ENCODE measurements at regions not wholly inside any gene's neighbourhood (a gene's known extent, or its start where the extent isn't known, plus 50 kb on each side); places are given as distances from the start of the nearest gene placed in this dataset.
"Not testable (repeated sequence)": the region's sequence is repeated elsewhere in the genome, so short reads cannot be mapped to it uniquely, and the experiment has no call there.

DNA sequence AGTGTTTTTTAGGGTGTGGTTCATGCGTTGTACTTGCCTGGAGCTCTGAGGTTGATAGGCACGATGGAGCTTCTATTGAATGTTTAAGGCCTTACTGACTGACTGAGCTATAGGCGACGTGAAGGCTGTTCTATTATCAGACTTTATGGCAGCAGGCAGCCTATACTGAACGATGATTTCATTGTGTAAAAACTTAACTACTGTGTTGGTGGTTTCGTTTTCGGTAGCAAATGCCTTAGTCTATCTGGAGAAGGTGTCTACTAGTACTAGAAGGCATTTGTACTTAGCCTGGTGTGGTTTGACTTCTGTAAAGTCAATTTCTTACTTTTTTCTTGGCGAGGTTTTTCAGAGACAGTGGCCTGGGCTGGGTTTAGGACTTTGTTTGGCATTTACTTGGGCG, 194.4 kb downstream of the OTOP1 start:
- not testable (repeated sequence) for TF ChIP-seq EZH2 (IDR thresholded peaks at IDR 0.05; ENCODE audit: insufficient read depth, poor library complexity, severe bottlenecking); EZH2phosphoT487 (IDR thresholded peaks at IDR 0.05; ENCODE audit: insufficient read depth, low read depth)

Measured in GM23248 (cell line).